Neuronal stem cell (in vitro differentiated cells): ENCODE measurements at regions not wholly inside any gene's neighbourhood (a gene's known extent, or its start where the extent isn't known, plus 50 kb on each side); places are given as distances from the start of the nearest gene placed in this dataset.
A peak's percentile ranks its signal among the peaks of the same experiment; 100 is the strongest.

ENCODE experiments used
- DNase-seq: peaks from one replicate; pipeline ENCODE4 v3.0.0-alpha.2; 2013; ENCODE audit warnings: low spot score
- H2AFZ ChIP-seq: one replicate; pipeline ENCODE4 v1.6.1; 2013; ENCODE audit warnings: mild to moderate bottlenecking, low read length, inconsistent platforms
- H2AK5ac ChIP-seq: 2 replicates; pipeline ENCODE4 v1.6.1; 2013; ENCODE audit warnings: low read depth, mild to moderate bottlenecking, inconsistent platforms, low read length, moderate library complexity, mixed read lengths
- H2BK120ac ChIP-seq: 2 replicates; pipeline ENCODE4 v1.6.1; 2013; ENCODE audit warnings: low read depth, mild to moderate bottlenecking, inconsistent platforms, low read length, moderate library complexity, mixed read lengths
- H2BK12ac ChIP-seq: one replicate; pipeline ENCODE4 v1.6.1; 2013; ENCODE audit warnings: low read length, inconsistent platforms
- H2BK15ac ChIP-seq: 2 replicates; pipeline ENCODE4 v1.6.1; 2013; ENCODE audit warnings: mild to moderate bottlenecking, low read length, inconsistent platforms, mixed read lengths
- H2BK5ac ChIP-seq: one replicate; pipeline ENCODE4 v1.6.1; 2013; ENCODE audit warnings: inconsistent platforms, mild to moderate bottlenecking, low read length, moderate library complexity
- H3K14ac ChIP-seq: one replicate; pipeline ENCODE4 v1.6.1; 2013; ENCODE audit warnings: low read length, inconsistent platforms
- H3K18ac ChIP-seq: 2 replicates; pipeline ENCODE4 v1.6.1; 2013; ENCODE audit warnings: low read length, inconsistent platforms
- H3K23ac ChIP-seq: 2 replicates; pipeline ENCODE4 v1.6.1; 2013; ENCODE audit warnings: low read depth, mild to moderate bottlenecking, mixed read lengths, low read length, inconsistent platforms; ENCODE audit not compliant: poor library complexity
- H3K27ac ChIP-seq: replicated peaks from 3 replicates; pipeline ENCODE4 v1.5.1; 2013; ENCODE audit warnings: low read length, inconsistent platforms
- H3K27me3 ChIP-seq, 3 experiments: 2 replicates each; pipeline ENCODE4 v1.6.1; 2013; ENCODE audit warnings: low read length in 3 of 3, mild to moderate bottlenecking in 2 of 3, inconsistent platforms in 1 of 3, low read depth in 1 of 3, mixed read lengths in 1 of 3, moderate library complexity in 1 of 3; ENCODE audit not compliant: control insufficient read depth in 3 of 3, insufficient read depth in 3 of 3
- H3K36me3 ChIP-seq, 2 donors: replicated peaks in 1 of 2; 2 replicates each; pipeline ENCODE4 v1.6.1; 2013; ENCODE audit warnings: low read length in 2 of 2; ENCODE audit not compliant: control insufficient read depth in 2 of 2, insufficient read depth in 2 of 2
- H3K4ac ChIP-seq: 2 replicates; pipeline ENCODE4 v1.6.1; 2013; ENCODE audit warnings: inconsistent platforms, mild to moderate bottlenecking, low read length, moderate library complexity
- H3K4me1 ChIP-seq, 2 donors: 1 replicate in 1 of 2; 2 replicates in 1 of 2; pipeline ENCODE4 v1.6.1; 2013; ENCODE audit warnings: low read length in 2 of 2, low read depth in 1 of 2; ENCODE audit not compliant: control insufficient read depth in 2 of 2, insufficient read depth in 1 of 2
- H3K4me2 ChIP-seq: one replicate; pipeline ENCODE4 v1.6.1; 2013; ENCODE audit warnings: mild to moderate bottlenecking, low read length, inconsistent platforms; ENCODE audit not compliant: insufficient read depth, poor library complexity, severe bottlenecking
- H3K4me3 ChIP-seq, 2 donors: 2 replicates each; pipeline ENCODE4 v1.5.1; 2013; ENCODE audit warnings: low read length in 2 of 2, mild to moderate bottlenecking in 2 of 2, inconsistent platforms in 1 of 2, moderate library complexity in 1 of 2
- H3K79me1 ChIP-seq: one replicate; pipeline ENCODE4 v1.6.1; 2013; ENCODE audit warnings: low read depth, mild to moderate bottlenecking, inconsistent platforms, low read length, moderate library complexity
- H3K9ac ChIP-seq: one replicate; pipeline ENCODE4 v1.6.1; 2013; ENCODE audit warnings: mild to moderate bottlenecking, low read depth, low read length, inconsistent platforms; ENCODE audit not compliant: poor library complexity
- H3K9me3 ChIP-seq, 2 donors: replicated peaks in 1 of 2; 2 replicates each; pipeline versions ENCODE3 to v1.6.1; 2013; ENCODE audit warnings: low read length in 2 of 2, mild to moderate bottlenecking in 2 of 2, inconsistent platforms in 1 of 2, low read depth in 1 of 2, mixed read lengths in 1 of 2, moderate library complexity in 1 of 2; ENCODE audit not compliant: control insufficient read depth in 2 of 2, insufficient read depth in 1 of 2
- H4K8ac ChIP-seq: one replicate; pipeline ENCODE4 v1.6.1; 2013; ENCODE audit warnings: low read depth, mild to moderate bottlenecking, inconsistent platforms, low read length, moderate library complexity
- H4K91ac ChIP-seq: one replicate; pipeline ENCODE4 v1.6.1; 2013; ENCODE audit warnings: low read length, low read depth, mild to moderate bottlenecking, inconsistent platforms; ENCODE audit not compliant: poor library complexity
- WGBS, 2 donors: extraction: QIAGEN DNeasy Blood & Tissue Kit; methylation state at CpG; one replicate each; pipeline ENCODE4 v1.1.7; 2013; ENCODE audit warnings: missing lambda C conversion rate in 2 of 2, mixed read lengths in 1 of 2; ENCODE audit not compliant: insufficient read length in 2 of 2, insufficient replicate concordance in 1 of 2; ENCODE audit errors: extremely low coverage in 2 of 2; 5-methylcytosine and 5-hydroxymethylcytosine counted together

DNA sequence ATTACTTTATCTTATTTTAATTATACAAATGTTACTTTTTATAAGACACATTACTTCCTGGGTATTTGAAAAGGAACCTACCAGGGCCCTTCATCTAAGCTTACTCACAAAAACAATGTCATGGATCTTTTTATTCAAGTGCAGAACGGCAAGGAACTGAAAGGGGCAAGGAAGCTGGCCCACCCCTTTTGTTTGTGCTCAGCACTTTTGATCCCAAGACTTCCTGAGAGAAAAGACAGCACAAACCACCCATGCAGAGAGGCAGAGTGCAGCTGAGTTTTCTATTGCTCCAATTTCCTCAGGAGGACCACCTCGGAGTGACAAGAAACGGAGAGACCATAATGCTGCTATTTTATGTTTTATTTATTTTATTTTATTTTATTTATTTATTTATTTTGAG, 232.0 kb upstream of the NRP1 start:
- H4K91ac ChIP-seq, result no peak overlapping the region
- no peak overlapping the region for H3K18ac ChIP-seq
- H2AFZ ChIP-seq, result no peak overlapping the region
- DNase-seq, result no peak
- H3K23ac ChIP-seq, result no peak overlapping the region
- no peaks in the 10 kb centered on the region for H3K79me1 ChIP-seq
- no peak overlapping the region for H4K8ac ChIP-seq
- H3K27me3 ChIP-seq, result no peaks in the 10 kb centered on the region
- no peak overlapping the region for H3K4ac ChIP-seq
- no peak overlapping the region for H3K9ac ChIP-seq
- no peak overlapping the region for H3K27ac ChIP-seq
- peaks cover 2 to 10% of the 10 kb centered on the region in 2 donors for H3K4me1 ChIP-seq
- H2BK5ac ChIP-seq, result no peak overlapping the region
- H3K36me3 ChIP-seq, result no peaks in the 10 kb centered on the region
- H3K4me2 ChIP-seq, result no peak overlapping the region
- H3K14ac ChIP-seq, result no peak overlapping the region
- WGBS, 2 donors, result no CpG with 5 or more reads among the region's 3 CpGs
- no peaks in the 10 kb centered on the region for H3K9me3 ChIP-seq
- H2AK5ac ChIP-seq, result no peak overlapping the region
- H2BK15ac ChIP-seq, result no peak overlapping the region
- H2BK120ac ChIP-seq, result no peak overlapping the region
- H3K4me3 ChIP-seq, result no peak overlapping the region
- no peak overlapping the region for H2BK12ac ChIP-seq

DNA sequence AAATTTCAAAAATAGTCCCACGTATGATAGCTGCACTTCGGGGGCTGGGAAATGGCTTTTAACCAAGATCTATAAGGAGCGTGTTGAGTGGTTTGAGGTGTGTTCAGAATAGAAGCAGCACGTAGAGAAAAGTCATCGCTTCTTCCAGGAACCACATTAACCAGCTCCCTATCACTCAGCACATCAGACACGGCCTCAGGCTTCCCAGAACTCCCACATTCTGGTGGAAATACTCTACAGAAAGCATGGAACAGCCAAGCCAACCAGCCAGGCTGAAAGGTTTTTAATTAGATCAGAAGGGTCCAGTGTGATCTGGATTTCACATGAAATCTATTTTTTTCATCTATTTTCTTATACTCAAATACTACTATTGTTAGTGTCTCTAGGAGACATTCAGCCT, 231.5 kb upstream of the NRP1 start:
- Histone ChIP-seq H3K4ac (no peak overlapping the region), H4K91ac (no peak overlapping the region), H3K79me1 (no peaks in the 10 kb centered on the region), H2BK15ac (no peak overlapping the region), H3K36me3 (no peaks in the 10 kb centered on the region), H3K9ac (no peak overlapping the region), H2BK120ac (no peak overlapping the region), H2BK5ac (no peak overlapping the region), H3K4me2 (no peak overlapping the region), H3K4me3 (no peak overlapping the region), H3K18ac (no peak overlapping the region), H3K23ac (no peak overlapping the region), H2BK12ac (no peak overlapping the region), H3K27me3 (no peaks in the 10 kb centered on the region), H3K4me1 (peaks cover 2 to 10% of the 10 kb centered on the region in 2 donors), H4K8ac (no peak overlapping the region), H2AK5ac (no peak overlapping the region), H3K14ac (no peak overlapping the region), H3K27ac (no peak overlapping the region), H2AFZ (peak overlapping the region; percentile 31), H3K9me3 (no peaks in the 10 kb centered on the region)
- no CpG with 5 or more reads among the region's 6 CpGs for WGBS, 2 donors
- no peak for DNase-seq

DNA sequence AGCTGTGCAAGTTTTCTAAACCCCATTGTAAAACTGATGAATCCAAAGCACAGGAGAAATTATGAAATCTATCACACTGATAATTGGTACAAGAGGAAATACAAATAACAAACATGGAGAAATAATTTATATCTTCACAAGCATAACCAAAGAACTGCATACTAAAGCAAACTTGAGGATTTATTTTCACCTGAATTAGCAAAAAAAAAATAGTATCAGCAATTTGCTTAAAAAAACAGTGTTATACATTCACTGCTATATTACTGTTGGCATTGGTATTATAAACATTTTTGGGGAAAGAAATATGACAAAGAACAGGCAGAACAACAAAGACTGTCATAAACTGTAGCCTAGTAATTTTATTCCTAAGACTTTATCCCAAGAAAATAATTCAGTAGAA, 230.8 kb upstream of the NRP1 start:
- H3K14ac ChIP-seq, result no peak overlapping the region
- H2BK120ac ChIP-seq, result no peak overlapping the region
- peaks cover 0 to 10% of the 10 kb centered on the region in 2 donors for H3K4me1 ChIP-seq
- no peak overlapping the region for H2BK5ac ChIP-seq
- no peak overlapping the region for H2AFZ ChIP-seq
- no peak overlapping the region for H3K9ac ChIP-seq
- H3K4me3 ChIP-seq, result no peak overlapping the region
- H3K36me3 ChIP-seq, result no peaks in the 10 kb centered on the region
- no peak overlapping the region for H3K18ac ChIP-seq
- H2AK5ac ChIP-seq, result no peak overlapping the region
- H2BK15ac ChIP-seq, result no peak overlapping the region
- H4K8ac ChIP-seq, result no peak overlapping the region
- H3K4ac ChIP-seq, result no peak overlapping the region
- no peak overlapping the region for H3K4me2 ChIP-seq
- no peaks in the 10 kb centered on the region for H3K9me3 ChIP-seq
- no peaks in the 10 kb centered on the region for H3K27me3 ChIP-seq
- H3K27ac ChIP-seq, result no peak overlapping the region
- no peaks in the 10 kb centered on the region for H3K79me1 ChIP-seq
- H4K91ac ChIP-seq, result no peak overlapping the region
- H2BK12ac ChIP-seq, result no peak overlapping the region
- no peak for DNase-seq
- no peak overlapping the region for H3K23ac ChIP-seq

DNA sequence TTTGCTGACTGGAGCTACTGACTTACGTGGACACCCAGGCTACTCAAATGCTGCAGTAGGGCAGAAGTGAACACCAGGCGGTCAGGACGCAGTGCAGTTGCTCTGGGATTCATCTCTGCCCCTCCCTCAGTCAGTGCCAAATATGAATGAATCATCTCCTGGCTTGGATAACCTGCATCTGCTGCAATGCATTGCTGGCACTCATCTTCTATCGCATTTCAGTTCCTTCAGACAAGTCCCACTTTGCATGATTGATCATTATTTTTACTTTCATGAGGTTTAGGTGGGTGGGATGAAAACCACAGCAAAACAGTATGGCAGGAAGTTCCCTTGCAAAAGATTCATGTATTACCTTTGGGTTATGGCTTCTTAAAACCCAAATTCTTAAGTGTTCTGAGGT, 224.6 kb upstream of the NRP1 start:
- H3K4me3 ChIP-seq, result no peak overlapping the region

More for the DNA sequence above, 224.6 kb upstream of the NRP1 start:
- Histone ChIP-seq H3K36me3 (no peaks in the 10 kb centered on the region), H3K14ac (no peak overlapping the region), H3K18ac (no peak overlapping the region), H2AFZ (no peak overlapping the region), H2BK15ac (no peak overlapping the region), H4K8ac (no peak overlapping the region), H3K79me1 (no peaks in the 10 kb centered on the region), H2AK5ac (no peak overlapping the region), H3K9me3 (no peaks in the 10 kb centered on the region), H3K4me2 (no peak overlapping the region), H3K23ac (no peak overlapping the region), H4K91ac (no peak overlapping the region), H2BK5ac (no peak overlapping the region), H3K9ac (no peak overlapping the region), H3K4ac (no peak overlapping the region), H3K4me1 (peaks cover 1 to 6% of the 10 kb centered on the region in 2 donors), H3K27me3 (no peaks in the 10 kb centered on the region), H2BK120ac (no peak overlapping the region), H3K27ac (no peak overlapping the region), H2BK12ac (no peak overlapping the region)
- WGBS, 2 donors, result no CpG with 5 or more reads among the region's 4 CpGs
- DNase-seq, result no peak
